GM03348 (cell line): ENCODE measurements at regions not wholly inside any gene's neighbourhood (a gene's known extent, or its start where the extent isn't known, plus 50 kb on each side); places are given as distances from the start of the nearest gene placed in this dataset.
"Not testable (repeated sequence)": the region's sequence is repeated elsewhere in the genome, so short reads cannot be mapped to it uniquely, and the experiment has no call there.

Experiments
- DNase-seq: peaks from one replicate; pipeline ENCODE4 v3.0.0; 2012; ENCODE audit warnings: low spot score

DNA sequence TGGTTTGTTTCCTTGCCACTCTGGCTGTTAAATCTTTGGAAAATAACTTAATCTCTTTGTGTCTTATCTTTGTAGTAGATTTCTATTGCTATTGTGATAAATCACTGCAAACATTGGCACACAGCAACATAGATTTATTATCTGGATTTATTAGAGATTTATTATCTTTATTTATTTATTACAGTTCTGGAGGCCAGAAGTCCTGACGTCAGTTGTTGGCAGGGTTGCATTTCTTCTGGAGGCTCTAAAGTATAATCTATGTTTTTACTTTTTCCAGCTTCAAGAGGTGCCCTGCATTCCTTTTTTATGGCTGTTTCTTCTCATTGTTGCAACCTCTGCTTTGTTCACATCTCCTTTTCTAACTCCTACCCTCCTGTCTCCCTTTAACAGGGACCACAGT is 542.8 kb downstream of the GRXCR1 start:
- no peak for DNase-seq

DNA sequence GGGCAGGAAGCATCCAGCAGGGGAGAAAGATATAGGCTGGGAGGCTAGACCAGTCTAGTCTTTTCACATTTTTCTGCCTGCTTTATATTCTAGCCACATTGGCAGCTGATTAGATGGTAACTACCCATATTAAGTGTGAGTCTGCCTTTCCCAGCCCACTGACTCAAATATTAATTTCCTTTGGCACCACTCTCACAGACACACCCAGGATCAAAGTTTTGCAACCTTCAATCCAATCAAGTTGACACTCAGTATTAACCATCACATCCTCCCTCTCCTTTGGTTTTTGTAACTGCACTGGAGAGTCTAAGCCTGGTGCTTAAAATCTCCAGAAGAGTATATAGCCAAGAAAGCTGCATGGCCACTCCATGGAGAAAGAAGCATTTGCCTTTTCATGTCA is 560.4 kb downstream of the GRXCR1 start:
- no peak for DNase-seq

DNA sequence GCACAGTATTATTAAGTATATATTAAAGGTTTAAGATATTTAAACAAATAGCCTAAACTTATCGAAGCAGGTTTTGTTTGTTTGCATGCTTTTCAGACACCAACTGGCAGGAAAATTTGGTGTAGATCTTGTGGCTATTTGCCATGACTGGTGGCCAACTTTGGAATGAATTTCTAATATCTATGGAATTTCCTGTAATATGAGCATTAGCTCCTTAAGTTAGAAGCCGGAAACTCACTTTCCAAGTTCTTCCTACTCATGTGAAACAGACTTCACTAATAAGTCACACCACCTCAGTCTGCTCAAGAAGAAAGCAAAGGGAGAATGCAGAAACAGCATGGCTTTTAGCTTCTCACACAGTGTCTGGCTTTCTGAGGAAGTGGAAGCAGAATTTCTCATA is 563.9 kb downstream of the GRXCR1 start:
- no peak for DNase-seq

DNA sequence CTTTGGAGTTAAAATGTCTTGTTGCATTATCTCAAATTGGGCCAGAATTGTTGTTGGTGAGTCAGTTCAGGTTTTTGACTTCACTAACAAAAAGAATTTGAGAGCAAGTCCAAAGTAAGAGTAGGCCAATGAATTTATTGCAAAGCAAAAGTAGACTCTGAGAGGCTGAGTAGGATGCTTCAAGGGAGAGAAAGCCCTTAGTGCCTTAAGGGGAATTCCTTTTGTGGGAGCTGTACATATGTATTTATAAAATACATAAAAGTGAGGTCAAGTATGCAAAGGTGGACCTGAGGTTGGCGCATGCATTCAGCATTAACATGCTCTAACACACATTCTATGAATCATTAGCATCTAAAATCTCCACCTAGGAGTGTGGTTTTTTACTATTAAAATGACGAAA is 565.4 kb downstream of the GRXCR1 start:
- no peak for DNase-seq

DNA sequence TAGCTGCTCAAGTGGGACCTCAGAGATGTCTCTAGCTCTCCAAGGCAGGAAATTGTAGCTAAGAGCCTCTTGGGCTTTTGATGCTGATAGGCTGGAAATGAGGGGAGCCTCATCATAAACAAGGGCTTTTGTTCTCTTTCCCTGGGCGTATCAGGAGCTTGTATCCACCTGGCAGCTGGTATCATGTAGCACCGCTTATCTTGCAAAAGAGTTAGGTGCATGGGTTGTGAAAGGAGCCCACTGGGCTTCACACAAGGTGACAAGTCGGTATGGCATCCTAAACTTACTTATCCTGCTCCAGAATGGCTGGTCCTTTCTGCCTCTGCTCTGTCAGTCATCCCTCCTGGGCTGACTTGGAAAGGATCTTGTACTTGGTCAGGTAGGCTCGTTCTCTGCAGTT is 565.8 kb downstream of the GRXCR1 start:
- DNase-seq = no peak

DNA sequence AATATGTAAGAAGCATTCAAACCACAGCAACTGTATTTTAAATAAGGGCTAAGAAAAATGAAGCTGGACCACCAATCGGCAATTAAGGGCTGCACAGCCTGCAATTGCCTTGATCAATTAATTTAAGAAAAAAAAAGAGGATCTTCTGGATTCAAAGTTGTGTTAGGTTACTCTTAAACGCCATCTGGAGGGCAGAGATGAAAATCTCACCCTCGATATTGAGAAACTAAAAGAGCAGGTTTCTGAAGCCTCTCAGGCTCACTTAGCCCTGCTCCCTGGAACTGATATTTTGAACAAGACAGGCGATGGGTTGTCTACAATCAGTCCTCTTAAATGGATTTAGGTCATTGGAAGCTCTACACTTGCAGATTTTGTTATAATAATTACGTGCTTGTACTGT is 579.4 kb downstream of the GRXCR1 start:
- no peak for DNase-seq

DNA sequence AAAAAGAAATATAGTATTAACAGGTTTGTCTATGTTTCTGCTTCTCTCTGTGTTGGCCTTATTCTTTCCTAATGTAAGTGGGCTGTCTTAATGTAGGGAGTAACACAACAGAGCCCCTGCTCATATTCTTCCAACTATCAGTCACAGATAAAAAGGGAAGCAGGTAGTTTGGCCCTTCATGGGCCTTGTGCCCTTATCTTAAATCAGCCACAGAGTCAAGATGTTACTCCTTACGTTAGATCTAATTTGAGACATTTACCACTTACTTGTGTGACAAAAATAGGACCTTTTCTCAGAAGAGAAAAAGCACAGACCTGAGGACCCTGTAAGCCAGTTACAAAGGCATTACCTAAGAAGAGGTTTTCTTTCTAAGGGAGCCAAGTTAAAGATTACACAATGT is 589.0 kb downstream of the GRXCR1 start:
- no peak for DNase-seq

DNA sequence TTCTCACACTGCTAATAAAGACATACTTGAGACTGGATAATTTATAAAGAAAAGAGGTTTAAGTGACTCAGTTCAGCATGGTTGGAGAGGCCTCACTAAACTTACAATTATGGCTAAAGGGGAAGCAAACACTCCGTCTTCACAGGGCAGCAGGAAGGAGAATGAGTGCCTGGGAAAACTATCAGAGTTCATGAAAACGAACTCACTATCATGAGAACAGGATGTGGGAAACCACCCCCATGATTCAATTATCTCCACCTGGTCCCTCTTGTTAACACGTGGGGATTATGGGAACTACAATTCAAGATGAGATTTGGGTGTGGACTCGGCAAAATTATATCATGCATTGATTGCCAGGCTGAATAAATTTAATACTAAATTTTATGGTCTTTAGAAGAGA is 592.7 kb downstream of the GRXCR1 start:
- no peak for DNase-seq

DNA sequence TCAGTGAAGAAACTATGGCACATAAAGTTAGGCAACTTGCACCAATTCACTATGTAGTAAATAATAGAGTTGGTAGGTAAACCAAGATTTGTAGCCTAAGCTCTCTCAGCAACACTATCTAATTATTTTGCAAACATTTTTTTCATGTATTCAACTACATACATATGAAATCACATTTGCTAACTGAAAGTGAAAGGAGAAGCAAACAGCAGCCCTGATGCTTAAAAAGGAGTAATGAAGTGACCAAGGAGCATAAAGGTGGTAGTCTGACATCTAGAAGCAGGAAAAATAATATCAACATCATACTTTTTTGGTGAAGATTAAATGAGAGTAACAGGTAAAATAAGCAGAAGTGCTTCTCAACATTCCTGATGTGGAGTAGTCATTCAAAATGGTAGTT is 603.7 kb downstream of the GRXCR1 start:
- DNase-seq = no peak

DNA sequence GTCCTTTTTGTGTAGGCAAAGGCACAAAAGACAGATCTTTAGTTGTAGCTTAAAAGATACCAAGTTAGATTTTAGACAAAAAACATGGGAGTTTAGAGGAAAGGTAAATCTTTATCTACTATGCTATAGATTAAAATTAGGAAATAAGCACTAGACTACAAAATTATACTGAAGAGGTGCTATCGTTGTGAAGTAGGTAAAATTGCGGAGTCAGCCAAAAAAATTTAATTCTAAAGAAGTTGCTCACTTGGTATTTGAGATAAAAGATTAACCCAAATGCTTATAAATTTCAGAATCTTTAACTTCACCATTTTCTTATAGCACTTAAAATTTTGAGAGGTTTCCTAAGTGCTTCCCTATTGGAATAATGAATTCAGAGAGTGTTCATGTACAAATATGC is 604.1 kb downstream of the GRXCR1 start:
- DNase-seq = no peak

DNA sequence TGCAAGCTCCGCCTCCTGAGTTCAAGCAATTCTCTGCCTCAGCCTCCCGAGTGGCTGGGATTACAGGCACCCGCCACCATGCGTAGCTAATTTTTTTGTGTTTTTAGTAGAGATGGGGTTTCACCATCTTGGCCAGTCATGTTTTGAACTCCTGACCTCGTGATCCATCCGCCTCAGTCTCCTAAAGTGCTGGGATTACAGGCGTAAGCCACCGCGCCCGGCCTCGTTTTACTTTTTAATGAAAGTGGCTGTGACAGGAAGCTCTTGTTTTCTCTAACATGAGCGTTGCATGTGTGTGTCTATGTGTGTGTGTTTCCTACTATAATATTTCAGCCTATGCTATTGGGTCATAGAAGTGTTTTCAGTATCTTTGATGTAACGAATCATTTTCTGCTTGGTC is 613.3 kb downstream of the GRXCR1 start:
- not testable (repeated sequence) for DNase-seq

DNA sequence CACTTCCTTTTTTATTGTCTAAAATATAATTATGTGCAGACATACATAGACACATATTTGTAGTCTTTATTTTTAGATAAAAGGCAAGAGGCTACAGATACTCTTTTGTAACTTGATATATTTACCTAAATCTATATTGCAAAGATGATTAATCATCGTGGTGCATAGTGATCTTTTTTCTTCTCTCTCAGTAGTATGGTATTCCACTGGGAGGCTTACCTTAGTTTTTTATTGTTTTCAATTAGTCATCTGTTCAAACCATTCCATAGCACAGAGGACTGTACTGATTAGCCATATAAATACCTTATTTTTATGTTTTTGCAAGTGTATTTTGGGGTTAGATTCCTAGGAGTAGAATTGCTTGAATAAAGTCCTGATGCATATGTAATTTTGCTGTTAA is 619.7 kb downstream of the GRXCR1 start:
- no peak for DNase-seq

DNA sequence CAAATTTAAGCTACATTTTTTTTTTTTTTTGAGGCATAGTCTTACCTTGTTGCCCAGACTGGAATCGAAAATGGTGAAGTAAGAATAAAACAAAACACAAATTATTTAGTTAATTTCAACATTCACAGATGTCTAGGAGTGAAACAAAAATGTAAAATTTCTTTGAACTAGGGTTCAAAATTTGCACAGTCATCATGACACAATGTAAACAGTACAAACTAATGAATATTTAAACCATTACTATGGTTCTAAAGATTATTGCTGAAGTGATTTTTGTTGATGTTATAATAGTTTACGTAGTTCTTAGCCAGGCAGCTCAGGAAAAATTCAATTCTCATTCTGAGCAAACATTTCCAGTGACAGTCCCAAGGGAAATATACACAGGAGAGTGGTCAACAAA is 633.1 kb downstream of the GRXCR1 start:
- no peak for DNase-seq

DNA sequence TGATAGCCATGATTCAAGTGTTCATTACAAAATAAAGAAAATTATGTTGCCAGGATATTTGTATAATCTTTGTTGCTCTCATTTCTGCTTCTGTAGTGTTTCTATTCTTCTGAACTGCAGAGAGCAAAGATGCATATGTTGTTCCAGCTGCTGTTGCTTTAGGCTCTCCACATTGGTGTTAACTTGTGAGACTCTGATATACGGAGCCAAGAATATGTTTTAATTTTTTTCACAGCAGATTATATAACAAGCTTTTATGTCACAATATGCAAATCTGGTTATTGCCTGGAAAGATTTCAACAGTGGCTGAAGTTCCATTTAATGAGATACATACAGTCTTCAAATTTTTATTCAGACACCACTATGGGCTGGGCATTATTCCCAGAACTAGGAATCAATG is 655.0 kb downstream of the GRXCR1 start:
- no peak for DNase-seq

DNA sequence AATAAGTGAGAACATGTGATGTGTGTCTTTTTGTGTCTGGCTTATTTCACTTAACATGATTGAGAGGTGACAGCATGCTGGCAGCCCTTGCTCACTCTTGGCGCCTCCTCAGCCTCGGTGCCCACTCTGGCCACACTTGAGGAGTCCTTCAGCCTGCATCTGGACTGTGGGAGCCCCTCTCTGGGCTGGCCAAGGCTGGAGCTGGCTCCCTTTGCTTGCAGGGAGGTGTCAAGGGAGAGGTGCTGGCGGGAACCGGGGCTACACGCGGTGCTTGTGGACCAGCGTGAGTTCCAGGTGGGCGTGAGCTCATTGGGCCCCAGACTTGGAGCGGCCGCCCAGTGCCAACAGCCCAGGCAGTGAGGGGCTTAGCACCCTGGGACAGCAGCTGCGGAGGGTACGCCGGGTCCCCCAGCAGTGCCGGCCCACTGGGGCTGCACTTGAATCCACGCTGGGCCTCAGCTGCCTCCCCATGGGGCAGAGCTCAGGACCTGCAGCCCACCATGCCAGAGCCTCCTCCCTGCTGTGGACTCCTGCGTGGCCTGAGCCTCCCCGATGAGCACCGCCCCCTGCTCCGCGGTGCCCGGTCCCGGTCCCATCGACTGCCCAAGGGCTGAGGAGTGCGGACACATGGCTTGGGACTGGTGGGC is 658.6 kb downstream of the GRXCR1 start:
- no peak for DNase-seq

DNA sequence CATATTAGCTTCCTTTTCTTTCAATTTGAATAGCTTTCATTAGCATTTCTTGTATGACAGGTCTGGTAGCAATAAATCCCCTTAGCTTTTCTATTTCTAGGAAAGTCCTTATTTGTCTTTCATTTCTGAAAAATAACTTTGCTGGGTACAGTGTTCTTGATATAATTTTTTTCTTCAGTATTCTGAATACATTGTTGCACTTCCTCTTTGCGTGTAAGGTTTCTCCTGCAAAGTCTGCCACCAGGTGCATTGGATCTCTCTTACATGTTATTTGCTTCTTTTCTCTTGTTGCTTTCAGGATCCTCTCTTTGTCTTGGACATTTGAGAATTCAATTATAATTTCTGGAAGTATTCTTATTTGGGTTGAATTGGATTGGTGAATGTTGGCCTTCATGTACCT is 663.7 kb downstream of the GRXCR1 start:
- DNase-seq = no peak

DNA sequence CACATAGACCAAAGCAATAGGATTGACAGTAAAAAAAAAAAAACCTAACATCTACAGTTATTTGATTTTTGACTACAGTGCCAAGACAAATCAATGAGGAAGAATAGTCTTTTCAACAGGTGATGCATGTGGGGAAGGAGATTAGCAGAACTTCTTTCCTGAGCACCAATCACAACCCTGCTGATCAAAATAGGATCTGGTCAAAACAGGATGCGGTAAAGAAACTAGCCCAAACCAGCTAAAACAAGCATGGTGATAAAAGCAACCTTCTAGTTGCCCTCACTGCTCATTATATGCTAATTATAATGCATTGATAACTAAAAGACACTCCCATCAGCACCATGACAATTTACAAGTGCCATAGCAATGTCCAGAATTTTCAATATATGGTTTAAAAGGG is 667.5 kb downstream of the GRXCR1 start:
- DNase-seq = no peak

DNA sequence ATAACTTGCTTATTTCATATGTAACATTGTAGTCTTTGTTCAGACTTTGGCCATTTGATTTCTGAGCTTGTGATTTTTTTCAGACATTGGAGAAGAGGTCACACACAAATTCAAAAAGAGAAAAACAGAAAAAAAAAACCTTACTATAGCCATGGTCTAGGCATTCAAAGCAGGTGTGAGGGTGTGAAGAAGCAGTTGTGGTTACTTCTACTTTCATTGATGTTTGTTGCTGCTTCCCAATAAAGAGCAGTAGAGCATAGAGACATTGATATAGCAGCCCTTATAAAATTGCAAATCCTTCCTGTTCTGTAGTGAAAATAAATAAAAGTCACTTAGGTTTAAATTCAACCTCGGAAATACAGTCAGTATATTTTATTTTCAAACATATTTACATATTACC is 671.6 kb downstream of the GRXCR1 start:
- no peak for DNase-seq

DNA sequence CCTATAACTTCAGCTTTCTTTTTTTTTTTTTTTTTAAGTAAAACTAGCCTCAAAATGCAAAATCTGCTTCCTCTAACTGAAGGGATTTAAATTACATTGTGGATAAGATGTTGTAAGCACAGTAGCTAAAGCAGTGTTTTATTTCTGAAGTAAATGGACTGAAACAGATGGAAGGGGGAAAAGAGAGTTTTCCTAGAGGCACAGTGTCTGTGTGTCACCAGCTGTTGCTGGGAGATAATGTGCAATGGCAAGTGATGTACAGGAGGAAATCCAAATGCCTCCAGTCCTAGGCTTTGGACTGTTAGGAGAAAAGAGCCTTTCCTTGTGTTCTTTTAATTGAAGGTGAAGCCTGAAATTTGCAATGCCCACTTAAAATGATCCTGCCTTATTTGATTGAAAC is 672.1 kb downstream of the GRXCR1 start:
- DNase-seq = no peak

DNA sequence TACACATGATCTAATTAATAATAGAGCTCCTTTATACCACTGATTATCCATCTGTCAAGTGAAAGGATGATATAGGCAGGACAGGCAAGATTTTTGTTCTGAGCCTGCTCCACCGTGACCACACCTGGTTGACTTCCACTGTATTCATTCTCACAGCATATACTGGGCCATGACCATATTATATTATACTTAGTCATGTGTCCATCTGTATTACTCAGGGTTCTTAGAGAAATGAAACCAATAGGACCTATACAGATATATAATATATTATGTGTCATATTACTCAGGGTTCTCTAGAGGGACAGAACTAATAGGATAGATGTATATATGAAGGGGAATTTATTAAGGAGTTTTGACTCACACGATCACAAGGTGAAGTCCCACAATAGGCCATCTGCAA is 675.1 kb downstream of the GRXCR1 start:
- no peak for DNase-seq

DNA sequence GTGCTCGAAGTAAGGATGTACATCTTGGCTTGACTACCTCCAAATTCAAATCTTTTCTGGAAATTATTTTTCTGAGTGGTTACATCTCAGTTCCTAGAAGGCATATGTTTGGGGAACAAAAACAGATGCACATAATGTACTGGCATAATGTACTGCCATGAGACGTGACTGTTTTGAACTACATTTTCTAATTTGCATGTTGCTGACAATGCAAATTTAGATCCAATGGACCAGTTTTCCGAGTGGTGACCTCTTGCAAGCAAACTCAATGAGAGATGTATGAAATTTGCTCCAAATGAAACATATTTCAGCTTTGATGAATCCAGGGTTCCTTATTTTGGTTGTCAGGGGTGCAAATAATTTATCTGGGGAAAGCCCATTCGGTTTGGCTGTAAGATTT is 694.3 kb downstream of the GRXCR1 start:
- DNase-seq = no peak

DNA sequence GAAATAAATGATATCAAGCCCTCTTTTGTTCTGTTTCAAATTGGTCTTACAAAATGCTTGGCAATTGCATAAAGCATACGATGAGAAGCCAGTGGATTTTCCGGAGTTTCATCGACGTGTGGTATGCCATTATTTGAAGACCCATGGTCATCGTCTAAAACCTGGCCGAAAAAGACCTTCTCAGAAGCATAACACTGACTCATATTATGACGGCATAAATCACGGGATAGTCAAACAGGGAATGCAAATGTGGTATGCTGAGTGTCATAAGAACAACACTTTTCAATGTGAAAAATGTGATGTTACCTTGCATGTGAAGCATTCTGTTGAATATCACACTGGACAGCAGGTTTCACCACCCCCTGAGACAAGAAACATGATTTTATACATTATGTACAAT is 695.2 kb downstream of the GRXCR1 start:
- no peak for DNase-seq

DNA sequence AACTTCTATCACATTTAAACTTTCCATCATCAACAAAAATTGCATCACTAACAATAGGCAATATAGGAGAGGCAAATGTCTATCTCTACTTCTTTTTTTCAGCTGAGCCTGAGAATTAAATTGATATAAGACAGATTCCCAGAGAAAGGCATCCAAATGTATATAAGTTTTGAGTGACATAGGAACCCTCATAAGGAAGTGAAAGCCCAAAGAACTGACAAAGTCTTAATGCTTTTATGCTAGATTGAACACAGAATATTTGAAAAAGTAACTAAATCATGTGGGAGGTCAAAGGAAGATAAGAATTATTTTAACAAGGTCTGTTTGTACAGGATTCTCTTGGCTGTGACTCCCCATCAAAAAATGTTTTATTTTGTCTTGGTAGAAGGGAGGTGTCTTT is 714.9 kb downstream of the GRXCR1 start:
- no peak for DNase-seq

DNA sequence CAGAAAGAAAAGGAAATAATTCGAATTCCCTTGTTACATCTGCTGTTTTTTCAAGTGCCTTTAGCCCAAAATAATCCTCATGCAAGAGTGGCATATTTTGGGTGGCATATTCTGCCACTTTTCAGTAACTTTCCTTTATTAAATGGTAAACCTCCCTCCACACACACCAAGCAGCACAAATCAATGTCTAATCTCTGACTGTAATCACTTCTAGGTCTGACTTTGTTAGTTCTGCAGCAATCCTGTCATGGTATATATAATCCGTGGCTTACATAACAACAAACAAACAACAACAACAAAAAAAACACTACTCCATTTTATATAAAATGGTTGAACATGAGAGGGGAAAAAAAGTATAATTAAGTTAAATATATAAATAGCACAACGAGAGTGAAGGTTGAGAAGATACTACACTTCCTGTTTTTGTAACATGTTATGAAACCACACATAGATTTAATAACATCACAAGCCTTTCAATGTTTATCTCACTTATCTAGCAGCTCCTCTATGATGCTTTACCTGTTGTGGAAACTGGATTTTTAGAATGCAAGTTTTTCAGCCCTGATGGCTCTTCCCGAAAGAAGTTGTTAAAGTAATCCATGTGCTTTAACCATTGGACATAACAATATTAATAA is 715.4 kb downstream of the GRXCR1 start:
- no peak for DNase-seq
